ENCODE measurements at regions not wholly inside any gene's neighbourhood (a gene's known extent, or its start where the extent isn't known, plus 50 kb on each side); places are given as distances from the start of the nearest gene placed in this dataset.
A peak's percentile ranks its signal among the peaks of the same experiment; 100 is the strongest.

DNA sequence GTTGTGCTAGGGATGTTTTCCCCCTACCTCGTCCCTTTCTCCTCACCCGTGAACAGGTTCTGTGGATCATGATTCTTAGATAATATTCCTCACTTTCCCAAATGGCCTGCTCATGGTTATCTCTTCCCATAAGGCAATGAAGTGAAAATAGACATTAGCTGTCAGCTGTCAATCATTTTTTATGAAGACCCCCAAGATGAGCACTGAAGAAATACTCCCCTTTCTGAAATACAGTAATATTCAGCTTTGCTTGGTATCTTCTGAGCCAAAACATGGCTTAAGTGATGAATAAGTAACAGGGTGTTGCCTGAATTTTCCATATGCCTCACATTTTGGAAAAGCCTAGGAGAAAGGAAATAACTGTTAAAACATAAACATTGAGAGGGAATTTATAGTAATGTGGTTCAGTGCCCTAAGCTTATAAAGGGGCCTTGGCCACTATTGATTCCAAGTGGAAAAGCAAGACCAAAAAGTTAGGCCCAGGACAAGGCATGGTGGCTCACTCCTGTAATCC lies 70.7 kb upstream of the NAP1L1 start:
- TF ChIP-seq EZH2 (IDR thresholded peaks at IDR 0.05; ENCODE audit: borderline replicate concordance, insufficient read depth, low read depth, low read length, poor library complexity, severe bottlenecking), result no peak
- TF ChIP-seq, protein P1, sequence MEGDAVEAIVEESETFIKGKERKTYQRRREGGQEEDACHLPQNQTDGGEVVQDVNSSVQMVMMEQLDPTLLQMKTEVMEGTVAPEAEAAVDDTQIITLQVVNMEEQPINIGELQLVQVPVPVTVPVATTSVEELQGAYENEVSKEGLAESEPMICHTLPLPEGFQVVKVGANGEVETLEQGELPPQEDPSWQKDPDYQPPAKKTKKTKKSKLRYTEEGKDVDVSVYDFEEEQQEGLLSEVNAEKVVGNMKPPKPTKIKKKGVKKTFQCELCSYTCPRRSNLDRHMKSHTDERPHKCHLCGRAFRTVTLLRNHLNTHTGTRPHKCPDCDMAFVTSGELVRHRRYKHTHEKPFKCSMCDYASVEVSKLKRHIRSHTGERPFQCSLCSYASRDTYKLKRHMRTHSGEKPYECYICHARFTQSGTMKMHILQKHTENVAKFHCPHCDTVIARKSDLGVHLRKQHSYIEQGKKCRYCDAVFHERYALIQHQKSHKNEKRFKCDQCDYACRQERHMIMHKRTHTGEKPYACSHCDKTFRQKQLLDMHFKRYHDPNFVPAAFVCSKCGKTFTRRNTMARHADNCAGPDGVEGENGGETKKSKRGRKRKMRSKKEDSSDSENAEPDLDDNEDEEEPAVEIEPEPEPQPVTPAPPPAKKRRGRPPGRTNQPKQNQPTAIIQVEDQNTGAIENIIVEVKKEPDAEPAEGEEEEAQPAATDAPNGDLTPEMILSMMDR (IDR thresholded peaks at IDR 0.05), result no peak
- CTCF ChIA-PET, result no interaction called here
- POLR2A ChIA-PET, result no interaction called here
- no peaks in the 10 kb centered on the region for H3K36me3 ChIP-seq (replicated peaks in 1 of 2; ENCODE audit: control extremely low read depth in 1 of 2, control insufficient read depth in 1 of 2, extremely low read depth in 1 of 2, insufficient read depth in 2 of 2, low read length in 1 of 2)
- peaks cover 21 to 29% of the 10 kb centered on the region in 2 donors for H3K4me1 ChIP-seq (ENCODE audit: control insufficient read depth in 2 of 2, insufficient read depth in 2 of 2, low read length in 2 of 2)
- Mint-ChIP-seq H3K9me3 (ENCODE audit: insufficient read depth) (no peaks in the 10 kb centered on the region), H3K27me3 (no peaks in the 10 kb centered on the region), H3K4me3 (no peak overlapping the region), H3K27ac (no peak overlapping the region), H3K4me1 (peaks cover 26% of the 10 kb centered on the region)
- no peak overlapping the region for H2AFZ ChIP-seq (ENCODE audit: insufficient read depth, low read depth, low read length, poor library complexity, severe bottlenecking)
- H4K20me1 ChIP-seq (ENCODE audit: control insufficient read depth, insufficient read depth, low read length, poor library complexity, severe bottlenecking), result no peaks in the 10 kb centered on the region
- no peaks in the 10 kb centered on the region for H3K9me3 ChIP-seq (ENCODE audit: control extremely low read depth in 1 of 3, control insufficient read depth in 2 of 3, insufficient read depth in 1 of 3, low read length in 2 of 3)
- intact Hi-C loops (cut with micrococcal nuclease), result loop anchor here (5.0 to 10.0 kb wide), 2 partner anchors 192 to 630 kb away; partner anchors contain the start of gene BBS10
- H3K27me3 ChIP-seq (replicated peaks in 1 of 4; ENCODE audit: control extremely low read depth in 1 of 4, control insufficient read depth in 3 of 4, insufficient read depth in 4 of 4, low read length in 3 of 4), result no peaks in the 10 kb centered on the region
- no peak overlapping the region for H3K9ac ChIP-seq (ENCODE audit: low read length)
- no peak for ATAC-seq (ENCODE audit: low read depth)
- H3K4me2 ChIP-seq (replicated peaks; ENCODE audit: low read depth, low read length, poor library complexity, severe bottlenecking), result no peak overlapping the region
- no peak overlapping the region for H3K27ac ChIP-seq (ENCODE audit: low read length in 2 of 2)
- no peak overlapping the region for H3K4me3 ChIP-seq (ENCODE audit: control extremely low read depth in 1 of 5, extremely low read depth in 1 of 5, insufficient read depth in 1 of 5, low read depth in 2 of 5, low read length in 4 of 5)
- H3K79me2 ChIP-seq (ENCODE audit: control insufficient read depth, insufficient read depth, low read length), result no peaks in the 10 kb centered on the region
- DNase-seq, result no peak
- no CpG with 5 or more reads among the region's 2 CpGs for WGBS (ENCODE audit: insufficient coverage)

DNA sequence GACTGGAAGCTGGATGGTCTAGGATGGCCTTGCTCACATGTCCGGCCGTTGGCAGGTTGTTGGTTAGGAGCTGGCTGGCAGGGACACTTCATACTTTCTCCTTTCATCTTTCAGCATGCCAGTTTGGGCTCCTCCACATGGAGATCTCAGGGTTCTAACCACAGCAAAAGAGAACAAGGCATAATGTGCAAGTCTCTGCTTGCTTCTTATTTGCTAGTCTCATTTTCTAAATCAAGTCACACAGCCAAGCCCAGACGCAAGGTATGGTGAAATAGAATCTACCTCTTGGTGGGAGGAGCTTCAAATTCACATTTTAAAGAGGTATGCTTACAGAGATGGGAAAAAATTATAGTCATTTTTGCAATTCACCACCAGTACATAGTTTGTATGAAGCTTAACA lies 69.1 kb upstream of the NAP1L1 start:
- Histone ChIP-seq H4K20me1 (ENCODE audit: control insufficient read depth, insufficient read depth, low read length, poor library complexity, severe bottlenecking) (no peaks in the 10 kb centered on the region), H3K4me3 (ENCODE audit: control extremely low read depth in 1 of 5, extremely low read depth in 1 of 5, insufficient read depth in 1 of 5, low read depth in 2 of 5, low read length in 4 of 5) (no peak overlapping the region), H3K27ac (ENCODE audit: low read length in 2 of 2) (no peak overlapping the region), H2AFZ (ENCODE audit: insufficient read depth, low read depth, low read length, poor library complexity, severe bottlenecking) (peak overlapping the region; percentile 28), H3K4me2 (replicated peaks; ENCODE audit: low read depth, low read length, poor library complexity, severe bottlenecking) (no peak overlapping the region), H3K36me3 (replicated peaks in 1 of 2; ENCODE audit: control extremely low read depth in 1 of 2, control insufficient read depth in 1 of 2, extremely low read depth in 1 of 2, insufficient read depth in 2 of 2, low read length in 1 of 2) (no peaks in the 10 kb centered on the region), H3K4me1 (ENCODE audit: control insufficient read depth in 2 of 2, insufficient read depth in 2 of 2, low read length in 2 of 2) (peaks cover 15 to 23% of the 10 kb centered on the region in 2 donors), H3K79me2 (ENCODE audit: control insufficient read depth, insufficient read depth, low read length) (no peaks in the 10 kb centered on the region), H3K9me3 (ENCODE audit: control extremely low read depth in 1 of 3, control insufficient read depth in 2 of 3, insufficient read depth in 1 of 3, low read length in 2 of 3) (no peaks in the 10 kb centered on the region), H3K9ac (ENCODE audit: low read length) (no peak overlapping the region), H3K27me3 (replicated peaks in 1 of 4; ENCODE audit: control extremely low read depth in 1 of 4, control insufficient read depth in 3 of 4, insufficient read depth in 4 of 4, low read length in 3 of 4) (no peaks in the 10 kb centered on the region)
- DNase-seq, result no peak
- no peak for ATAC-seq (ENCODE audit: low read depth)
- H3K27me3 Mint-ChIP-seq, result no peaks in the 10 kb centered on the region
- ChIA-PET CTCF (no interaction called here), POLR2A (no interaction called here)
- no CpG with 5 or more reads among the region's 3 CpGs for WGBS (ENCODE audit: insufficient coverage)
- H3K4me1 Mint-ChIP-seq, result peaks cover 18% of the 10 kb centered on the region
- no peak overlapping the region for H3K4me3 Mint-ChIP-seq
- intact Hi-C loops (cut with micrococcal nuclease), result loop anchor here (10.0 kb wide), 1 partner anchor 629 kb away; no protein-coding TSS in a partner anchor
- H3K27ac Mint-ChIP-seq, result no peak overlapping the region
- no peaks in the 10 kb centered on the region for H3K9me3 Mint-ChIP-seq (ENCODE audit: insufficient read depth)
- TF ChIP-seq, protein P1 (IDR thresholded peaks at IDR 0.05), result no peak
- TF ChIP-seq EZH2 (IDR thresholded peaks at IDR 0.05; ENCODE audit: borderline replicate concordance, insufficient read depth, low read depth, low read length, poor library complexity, severe bottlenecking), result no peak
